ENCODE measurements at regions not wholly inside any gene's neighbourhood (a gene's known extent, or its start where the extent isn't known, plus 50 kb on each side); places are given as distances from the start of the nearest gene placed in this dataset.

- no TSS peak for BruUV-seq (replicated peaks)
Observed at GRCh38 chr15:77853910-77854309, 221.2 kb upstream of the LINGO1 start.

GRCh38 chr15:77853008-77853328 is 220.3 kb upstream of the LINGO1 start:
- no peaks in the 10 kb centered on the region; the same call in 1 of the 2 replicates for H3K27me3 ChIP-seq (ENCODE audit: control insufficient read depth, insufficient read depth, low read length)
- H3K9me3 ChIP-seq (ENCODE audit: control insufficient read depth, insufficient read depth, low read depth, low read length) = no peaks in the 10 kb centered on the region
- in situ Hi-C loops (cut with HindIII; ENCODE audit: low pct_unique_long_range_greater_than_20kb, low sequenced_read_pairs) = no loop called here
- no peak overlapping the region for H3K4me3 ChIP-seq (ENCODE audit: low read depth in 2 of 2, low read length in 2 of 2)
- ChIA-PET POLR2A (no interaction called here), CTCF (interaction anchor here (1.1 kb wide), 1 partner anchor 9 kb away, joined by 4 read pairs; no protein-coding TSS in a partner anchor)
- intact Hi-C loops (cut with micrococcal nuclease; ENCODE audit: unreplicated experiment) = no loop called here
- DNase-seq (ENCODE audit: low read depth, low spot score) = no peak
- no peaks in the 10 kb centered on the region for H3K36me3 ChIP-seq (ENCODE audit: control insufficient read depth, insufficient read depth, low read length)
- no peak for ATAC-seq
- 0 out of 2 replicates have a peak, but pooled peaks cover 3% of the 10 kb centered on the region for H3K4me1 ChIP-seq (ENCODE audit: control insufficient read depth, insufficient read depth, low read length)
- BruUV-seq (replicated peaks) = no TSS peak
- H3K27ac ChIP-seq (ENCODE audit: low read length) = no peak overlapping the region
- TF ChIP-seq POLR2AphosphoS5 (IDR thresholded peaks at IDR 0.05; ENCODE audit: low read depth, low read length) = no peak
- TF ChIP-seq, protein P1, sequence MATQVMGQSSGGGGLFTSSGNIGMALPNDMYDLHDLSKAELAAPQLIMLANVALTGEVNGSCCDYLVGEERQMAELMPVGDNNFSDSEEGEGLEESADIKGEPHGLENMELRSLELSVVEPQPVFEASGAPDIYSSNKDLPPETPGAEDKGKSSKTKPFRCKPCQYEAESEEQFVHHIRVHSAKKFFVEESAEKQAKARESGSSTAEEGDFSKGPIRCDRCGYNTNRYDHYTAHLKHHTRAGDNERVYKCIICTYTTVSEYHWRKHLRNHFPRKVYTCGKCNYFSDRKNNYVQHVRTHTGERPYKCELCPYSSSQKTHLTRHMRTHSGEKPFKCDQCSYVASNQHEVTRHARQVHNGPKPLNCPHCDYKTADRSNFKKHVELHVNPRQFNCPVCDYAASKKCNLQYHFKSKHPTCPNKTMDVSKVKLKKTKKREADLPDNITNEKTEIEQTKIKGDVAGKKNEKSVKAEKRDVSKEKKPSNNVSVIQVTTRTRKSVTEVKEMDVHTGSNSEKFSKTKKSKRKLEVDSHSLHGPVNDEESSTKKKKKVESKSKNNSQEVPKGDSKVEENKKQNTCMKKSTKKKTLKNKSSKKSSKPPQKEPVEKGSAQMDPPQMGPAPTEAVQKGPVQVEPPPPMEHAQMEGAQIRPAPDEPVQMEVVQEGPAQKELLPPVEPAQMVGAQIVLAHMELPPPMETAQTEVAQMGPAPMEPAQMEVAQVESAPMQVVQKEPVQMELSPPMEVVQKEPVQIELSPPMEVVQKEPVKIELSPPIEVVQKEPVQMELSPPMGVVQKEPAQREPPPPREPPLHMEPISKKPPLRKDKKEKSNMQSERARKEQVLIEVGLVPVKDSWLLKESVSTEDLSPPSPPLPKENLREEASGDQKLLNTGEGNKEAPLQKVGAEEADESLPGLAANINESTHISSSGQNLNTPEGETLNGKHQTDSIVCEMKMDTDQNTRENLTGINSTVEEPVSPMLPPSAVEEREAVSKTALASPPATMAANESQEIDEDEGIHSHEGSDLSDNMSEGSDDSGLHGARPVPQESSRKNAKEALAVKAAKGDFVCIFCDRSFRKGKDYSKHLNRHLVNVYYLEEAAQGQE (IDR thresholded peaks at IDR 0.05; ENCODE audit: insufficient read depth in 1 of 2, low read depth in 2 of 2, low read length in 1 of 2) = no peak
- no peak for TF ChIP-seq TCF7L2 (IDR thresholded peaks at IDR 0.05; ENCODE audit: low read depth, low read length)
- TF ChIP-seq, protein P2, sequence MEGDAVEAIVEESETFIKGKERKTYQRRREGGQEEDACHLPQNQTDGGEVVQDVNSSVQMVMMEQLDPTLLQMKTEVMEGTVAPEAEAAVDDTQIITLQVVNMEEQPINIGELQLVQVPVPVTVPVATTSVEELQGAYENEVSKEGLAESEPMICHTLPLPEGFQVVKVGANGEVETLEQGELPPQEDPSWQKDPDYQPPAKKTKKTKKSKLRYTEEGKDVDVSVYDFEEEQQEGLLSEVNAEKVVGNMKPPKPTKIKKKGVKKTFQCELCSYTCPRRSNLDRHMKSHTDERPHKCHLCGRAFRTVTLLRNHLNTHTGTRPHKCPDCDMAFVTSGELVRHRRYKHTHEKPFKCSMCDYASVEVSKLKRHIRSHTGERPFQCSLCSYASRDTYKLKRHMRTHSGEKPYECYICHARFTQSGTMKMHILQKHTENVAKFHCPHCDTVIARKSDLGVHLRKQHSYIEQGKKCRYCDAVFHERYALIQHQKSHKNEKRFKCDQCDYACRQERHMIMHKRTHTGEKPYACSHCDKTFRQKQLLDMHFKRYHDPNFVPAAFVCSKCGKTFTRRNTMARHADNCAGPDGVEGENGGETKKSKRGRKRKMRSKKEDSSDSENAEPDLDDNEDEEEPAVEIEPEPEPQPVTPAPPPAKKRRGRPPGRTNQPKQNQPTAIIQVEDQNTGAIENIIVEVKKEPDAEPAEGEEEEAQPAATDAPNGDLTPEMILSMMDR (IDR thresholded peaks at IDR 0.05) = no peak
- no peak for TF ChIP-seq SIN3A (IDR thresholded peaks at IDR 0.05; ENCODE audit: borderline replicate concordance, insufficient read depth, low read depth, low read length)

More at GRCh38 chr15:77853910-77854309, 221.2 kb upstream of the LINGO1 start:
- no peaks in the 10 kb centered on the region; the same call in 1 of the 2 replicates for H3K27me3 ChIP-seq (ENCODE audit: control insufficient read depth, insufficient read depth, low read length)
- H3K27ac ChIP-seq (ENCODE audit: low read length) = no peak overlapping the region
- ChIA-PET POLR2A (no interaction called here), CTCF (interaction anchor here (0.9 kb wide), 1 partner anchor 22 kb away, joined by 4 read pairs; no protein-coding TSS in a partner anchor)
- H3K4me1 ChIP-seq (ENCODE audit: control insufficient read depth, insufficient read depth, low read length) = 0 out of 2 replicates have a peak, but pooled peaks cover 3% of the 10 kb centered on the region
- in situ Hi-C loops (cut with HindIII; ENCODE audit: low pct_unique_long_range_greater_than_20kb, low sequenced_read_pairs) (no loop called here), intact Hi-C loops (cut with micrococcal nuclease; ENCODE audit: unreplicated experiment) (no loop called here)
- DNase-seq (ENCODE audit: low read depth, low spot score) (no peak), ATAC-seq (no peak)
- H3K4me3 ChIP-seq (ENCODE audit: low read depth in 2 of 2, low read length in 2 of 2) = no peak overlapping the region
- no peak for TF ChIP-seq POLR2AphosphoS5 (IDR thresholded peaks at IDR 0.05; ENCODE audit: low read depth, low read length)
- TF ChIP-seq, protein P1 (IDR thresholded peaks at IDR 0.05; ENCODE audit: insufficient read depth in 1 of 2, low read depth in 2 of 2, low read length in 1 of 2) = no peak
- no peak for TF ChIP-seq SIN3A (IDR thresholded peaks at IDR 0.05; ENCODE audit: borderline replicate concordance, insufficient read depth, low read depth, low read length)
- TF ChIP-seq, protein P2 (IDR thresholded peaks at IDR 0.05) = no peak
- no peak for TF ChIP-seq TCF7L2 (IDR thresholded peaks at IDR 0.05; ENCODE audit: low read depth, low read length)
- no peaks in the 10 kb centered on the region for H3K9me3 ChIP-seq (ENCODE audit: control insufficient read depth, insufficient read depth, low read depth, low read length)
- H3K36me3 ChIP-seq (ENCODE audit: control insufficient read depth, insufficient read depth, low read length) = no peaks in the 10 kb centered on the region

Data from Panc1 (cell line).